GM06990 (cell line): ENCODE measurements at regions not wholly inside any gene's neighbourhood (a gene's known extent, or its start where the extent isn't known, plus 50 kb on each side); places are given as distances from the start of the nearest gene placed in this dataset.

ENCODE experiments used
- DNase-seq: peaks from one replicate; pipeline ENCODE4 v3.0.0-alpha.2; 2011; ENCODE audit not compliant: insufficient read length; ENCODE audit errors: extremely low read depth
- H3K27me3 ChIP-seq: replicated peaks from 2 replicates; pipeline ENCODE4 v1.6.0; 2011; ENCODE audit warnings: low read length; ENCODE audit not compliant: control insufficient read depth, insufficient read depth
- H3K36me3 ChIP-seq: 2 replicates; pipeline ENCODE4 v1.5.1; 2011; ENCODE audit warnings: low read length; ENCODE audit not compliant: control insufficient read depth, insufficient read depth
- H3K4me3 ChIP-seq: replicated peaks from 2 replicates; pipeline ENCODE4 v1.5.1; 2011; ENCODE audit warnings: low read depth, mild to moderate bottlenecking, control low read depth, low read length
- CTCF ChIP-seq: IDR thresholded peaks from 2 replicates; pipeline ENCODE4 v1.5.1; 2011; ENCODE audit warnings: low read length, control low read depth, mild to moderate bottlenecking, inconsistent platforms; ENCODE audit not compliant: insufficient read depth, poor library complexity, severe bottlenecking

GRCh38 chr12:107957459-107957858 lies 171.6 kb upstream of the WSCD2 start:
- Histone ChIP-seq H3K27me3 (no peaks in the 10 kb centered on the region; the same call in 1 of the 2 replicates), H3K4me3 (no peak overlapping the region), H3K36me3 (no peaks in the 10 kb centered on the region)
- DNase-seq: no peak
- no peak for TF ChIP-seq CTCF

- no peak for DNase-seq
- Histone ChIP-seq H3K27me3 (no peaks in the 10 kb centered on the region; the same call in 1 of the 2 replicates), H3K4me3 (no peak overlapping the region), H3K36me3 (no peaks in the 10 kb centered on the region)
- TF ChIP-seq CTCF: no peak
Measured at GRCh38 chr12:107963635-107964034, 165.5 kb upstream of the WSCD2 start.

- TF ChIP-seq CTCF: no peak
- Histone ChIP-seq H3K36me3 (no peaks in the 10 kb centered on the region), H3K27me3 (no peaks in the 10 kb centered on the region; the same call in 1 of the 2 replicates), H3K4me3 (no peak overlapping the region)
- DNase-seq: no peak
Measured at GRCh38 chr12:107967170-107967569, 161.9 kb upstream of the WSCD2 start.

GRCh38 chr12:107973950-107974349 lies 155.1 kb upstream of the WSCD2 start:
- no peak for TF ChIP-seq CTCF
- H3K27me3 ChIP-seq: no peaks in the 10 kb centered on the region; the same call in 1 of the 2 replicates
- no peaks in the 10 kb centered on the region for H3K36me3 ChIP-seq
- no peak for DNase-seq
- H3K4me3 ChIP-seq: no peak overlapping the region

GRCh38 chr12:107976331-107976730 lies 152.8 kb upstream of the WSCD2 start:
- DNase-seq: no peak
- H3K27me3 ChIP-seq: no peaks in the 10 kb centered on the region; the same call in 1 of the 2 replicates
- H3K4me3 ChIP-seq: no peak overlapping the region
- no peak for TF ChIP-seq CTCF
- no peaks in the 10 kb centered on the region for H3K36me3 ChIP-seq

GRCh38 chr12:107978201-107978600 lies 150.9 kb upstream of the WSCD2 start:
- no peak for TF ChIP-seq CTCF
- DNase-seq: no peak
- H3K27me3 ChIP-seq: no peaks in the 10 kb centered on the region; the same call in 1 of the 2 replicates
- no peak overlapping the region for H3K4me3 ChIP-seq
- H3K36me3 ChIP-seq: no peaks in the 10 kb centered on the region
